ENCODE measurements at regions not wholly inside any gene's neighbourhood (a gene's known extent, or its start where the extent isn't known, plus 50 kb on each side); places are given as distances from the start of the nearest gene placed in this dataset.

GRCh38 chr3:159855599-159856346 lies 132.9 kb upstream of the IL12A start:
- no peak for DNase-seq

GRCh38 chr3:159856590-159857104 lies 132.0 kb upstream of the IL12A start:
- DNase-seq: no peak

GRCh38 chr3:159857840-159858239 lies 130.8 kb upstream of the IL12A start:
- DNase-seq: no peak

- DNase-seq: no peak
These were observed 130.0 kb upstream of the IL12A start for GRCh38 chr3:159858650-159859049.

- no peak for DNase-seq
These were observed 129.2 kb upstream of the IL12A start for GRCh38 chr3:159859424-159859823.

GRCh38 chr3:159859836-159860235 lies 128.8 kb upstream of the IL12A start:
- no peak for DNase-seq

GRCh38 chr3:159860269-159861116 lies 128.1 kb upstream of the IL12A start:
- DNase-seq: no peak

GRCh38 chr3:159861369-159861987 lies 127.2 kb upstream of the IL12A start:
- no peak for DNase-seq

- DNase-seq: no peak
These were observed 123.5 kb upstream of the IL12A start for GRCh38 chr3:159865041-159865579.

GRCh38 chr3:159866201-159866746 lies 122.4 kb upstream of the IL12A start:
- DNase-seq: no peak

GRCh38 chr3:159867372-159867771 lies 121.3 kb upstream of the IL12A start:
- DNase-seq: no peak

- DNase-seq: no peak
These were observed 117.9 kb upstream of the IL12A start for GRCh38 chr3:159870723-159871122.

GRCh38 chr3:159872374-159873109 lies 116.1 kb upstream of the IL12A start:
- no peak for DNase-seq

- no peak for DNase-seq
These were observed 113.5 kb upstream of the IL12A start for GRCh38 chr3:159875116-159875515.

- DNase-seq: no peak
These were observed 110.7 kb upstream of the IL12A start for GRCh38 chr3:159877924-159878323.

- DNase-seq: no peak
These were observed 109.5 kb upstream of the IL12A start for GRCh38 chr3:159879146-159879545.

- no peak for DNase-seq
These were observed 109.0 kb upstream of the IL12A start for GRCh38 chr3:159879598-159879997.

- no peak for DNase-seq
These were observed 107.4 kb upstream of the IL12A start for GRCh38 chr3:159881208-159881607.

- no peak for DNase-seq
These were observed 106.8 kb upstream of the IL12A start for GRCh38 chr3:159881828-159882309.

- DNase-seq: no peak
These were observed 106.3 kb upstream of the IL12A start for GRCh38 chr3:159882367-159882766.

GRCh38 chr3:159882790-159883779 lies 105.5 kb upstream of the IL12A start:
- DNase-seq: no peak
